Mesendoderm (in vitro differentiated cells): ENCODE measurements at regions not wholly inside any gene's neighbourhood (a gene's known extent, or its start where the extent isn't known, plus 50 kb on each side); places are given as distances from the start of the nearest gene placed in this dataset.

Source experiments
- DNase-seq: peaks from one replicate; pipeline ENCODE4 v3.0.0; 2013
- H2AK5ac ChIP-seq: 2 replicates; pipeline ENCODE4 v1.6.1; 2013; ENCODE audit warnings: low read length, inconsistent platforms
- H2BK120ac ChIP-seq: 2 replicates; pipeline ENCODE4 v1.6.1; 2013; ENCODE audit warnings: low read depth, mild to moderate bottlenecking, low read length, moderate library complexity, mixed read lengths
- H2BK15ac ChIP-seq: replicated peaks from 2 replicates; pipeline ENCODE4 v1.6.1; 2013; ENCODE audit warnings: low read depth, mild to moderate bottlenecking, moderate library complexity
- H2BK5ac ChIP-seq: 2 replicates; pipeline ENCODE4 v1.6.1; 2013; ENCODE audit warnings: low read length, inconsistent platforms
- H3K18ac ChIP-seq: 2 replicates; pipeline ENCODE4 v1.6.1; 2013; ENCODE audit warnings: mild to moderate bottlenecking, low read length, mixed read lengths
- H3K23ac ChIP-seq: one replicate; pipeline ENCODE4 v1.6.1; 2013; ENCODE audit warnings: low read length
- H3K27ac ChIP-seq: 2 replicates; pipeline ENCODE4 v1.5.1; 2013; ENCODE audit warnings: low read depth, mild to moderate bottlenecking, inconsistent platforms, low read length, moderate library complexity
- H3K27me3 ChIP-seq: 2 replicates; pipeline ENCODE4 v1.6.1; 2013; ENCODE audit warnings: low read length, control low read depth, mild to moderate bottlenecking, inconsistent platforms; ENCODE audit not compliant: insufficient read depth, poor library complexity
- H3K36me3 ChIP-seq: 2 replicates; pipeline ENCODE4 v1.6.1; 2013; ENCODE audit warnings: low read length, inconsistent platforms; ENCODE audit not compliant: control insufficient read depth, insufficient read depth
- H3K4ac ChIP-seq: one replicate; pipeline ENCODE4 v1.6.1; 2013; ENCODE audit warnings: low read depth, mild to moderate bottlenecking, low read length, moderate library complexity
- H3K4me1 ChIP-seq: 2 replicates; pipeline ENCODE4 v1.6.1; 2013; ENCODE audit warnings: low read depth, low read length, inconsistent platforms; ENCODE audit not compliant: control insufficient read depth
- H3K4me2 ChIP-seq: 2 replicates; pipeline ENCODE4 v1.6.1; 2013; ENCODE audit warnings: low read length
- H3K4me3 ChIP-seq: 2 replicates; pipeline ENCODE4 v1.5.1; 2013; ENCODE audit warnings: mild to moderate bottlenecking, low read length
- H3K56ac ChIP-seq: one replicate; pipeline ENCODE4 v1.6.1; 2013; ENCODE audit warnings: low read length
- H3K79me1 ChIP-seq: 2 replicates; pipeline ENCODE4 v1.6.1; 2013; ENCODE audit warnings: low read length, inconsistent platforms
- H3K79me2 ChIP-seq: 2 replicates; pipeline ENCODE4 v1.6.1; 2013; ENCODE audit warnings: mild to moderate bottlenecking, low read length; ENCODE audit not compliant: control insufficient read depth, insufficient read depth
- H3K9ac ChIP-seq: 2 replicates; pipeline ENCODE4 v1.6.1; 2013; ENCODE audit warnings: low read length, inconsistent platforms
- H4K5ac ChIP-seq: one replicate; pipeline ENCODE4 v1.6.1; 2013; ENCODE audit warnings: low read length
- H4K8ac ChIP-seq: one replicate; pipeline ENCODE4 v1.6.1; 2013; ENCODE audit warnings: low read depth, mild to moderate bottlenecking, control low read depth, low read length, moderate library complexity
- WGBS: extraction: QIAGEN DNeasy Blood & Tissue Kit; methylation state at CpG from one replicate; pipeline ENCODE4 v1.1.7; 2013; ENCODE audit warnings: low lambda C conversion rate, missing lambda C conversion rate; ENCODE audit not compliant: insufficient coverage; ENCODE audit errors: extremely low coverage; 5-methylcytosine and 5-hydroxymethylcytosine counted together

DNA sequence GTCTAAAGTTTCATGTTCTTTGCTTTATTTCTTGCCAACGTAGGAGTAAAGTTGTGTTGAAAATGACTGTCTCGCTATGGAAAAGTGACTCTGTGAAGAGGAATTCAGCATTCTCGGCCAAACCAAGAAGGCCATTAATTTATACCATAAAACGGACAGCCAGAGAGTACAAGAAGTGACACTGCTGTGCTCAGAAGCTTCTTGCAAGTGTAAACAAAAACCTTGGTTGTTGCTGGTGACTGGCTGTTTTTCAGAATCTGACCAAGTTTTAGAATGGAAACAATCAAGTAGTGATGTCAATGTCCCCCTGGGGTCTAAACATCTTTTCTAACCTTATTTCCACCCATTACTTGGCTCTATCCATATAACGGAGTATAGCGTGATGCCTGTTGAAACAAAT, 201.9 kb downstream of the INHBA start:
- no peak overlapping the region for H2BK15ac ChIP-seq
- H3K79me1 ChIP-seq = no peaks in the 10 kb centered on the region
- H3K18ac ChIP-seq = no peak overlapping the region
- no peak overlapping the region for H3K56ac ChIP-seq
- DNase-seq = no peak
- no peaks in the 10 kb centered on the region for H3K27me3 ChIP-seq
- no peak overlapping the region for H2BK120ac ChIP-seq
- H2BK5ac ChIP-seq = no peak overlapping the region
- H3K23ac ChIP-seq = no peak overlapping the region
- H3K4me3 ChIP-seq = no peak overlapping the region
- no peaks in the 10 kb centered on the region for H3K79me2 ChIP-seq
- H3K4ac ChIP-seq = no peak overlapping the region
- H4K8ac ChIP-seq = no peak overlapping the region
- no peaks in the 10 kb centered on the region for H3K36me3 ChIP-seq
- H2AK5ac ChIP-seq = no peak overlapping the region
- no peaks in the 10 kb centered on the region for H3K4me1 ChIP-seq
- H4K5ac ChIP-seq = no peak overlapping the region
- no CpG with 5 or more reads among the region's 6 CpGs for WGBS
- no peak overlapping the region for H3K27ac ChIP-seq
- H3K9ac ChIP-seq = no peak overlapping the region
- no peak overlapping the region for H3K4me2 ChIP-seq

- Histone ChIP-seq H3K4ac (no peak overlapping the region), H3K4me3 (no peak overlapping the region), H4K5ac (no peak overlapping the region), H4K8ac (no peak overlapping the region), H2BK120ac (no peak overlapping the region), H3K9ac (no peak overlapping the region), H3K4me1 (no peaks in the 10 kb centered on the region), H3K4me2 (no peak overlapping the region), H2BK5ac (no peak overlapping the region), H3K79me1 (no peaks in the 10 kb centered on the region), H2BK15ac (no peak overlapping the region), H3K36me3 (no peaks in the 10 kb centered on the region), H3K27ac (no peak overlapping the region), H3K18ac (no peak overlapping the region), H3K79me2 (no peaks in the 10 kb centered on the region), H3K27me3 (no peaks in the 10 kb centered on the region), H3K23ac (no peak overlapping the region), H3K56ac (no peak overlapping the region), H2AK5ac (no peak overlapping the region)
- DNase-seq = no peak
- WGBS = no CpG with 5 or more reads among the region's 4 CpGs
Observed at GRCh38 chr7:41492603-41493002, 210.3 kb downstream of the INHBA start.

- WGBS = no CpG with 5 or more reads among the region's 3 CpGs
- Histone ChIP-seq H4K5ac (no peak overlapping the region), H2BK15ac (no peak overlapping the region), H3K36me3 (no peaks in the 10 kb centered on the region), H3K27me3 (no peaks in the 10 kb centered on the region), H3K79me2 (no peaks in the 10 kb centered on the region), H2AK5ac (no peak overlapping the region), H3K4me3 (no peak overlapping the region), H3K4me2 (no peak overlapping the region), H3K27ac (no peak overlapping the region), H2BK120ac (no peak overlapping the region), H2BK5ac (no peak overlapping the region), H3K79me1 (no peaks in the 10 kb centered on the region), H3K9ac (no peak overlapping the region), H3K4me1 (no peaks in the 10 kb centered on the region), H3K56ac (no peak overlapping the region), H4K8ac (no peak overlapping the region), H3K18ac (no peak overlapping the region), H3K23ac (no peak overlapping the region), H3K4ac (no peak overlapping the region)
- DNase-seq = no peak
Observed at GRCh38 chr7:41491883-41492471, 210.9 kb downstream of the INHBA start.

GRCh38 chr7:41491308-41491707, 211.6 kb downstream of the INHBA start:
- H3K27ac ChIP-seq = no peak overlapping the region
- H2BK5ac ChIP-seq = no peak overlapping the region
- H4K5ac ChIP-seq = no peak overlapping the region
- no peak overlapping the region for H2BK15ac ChIP-seq
- no peak overlapping the region for H2BK120ac ChIP-seq
- WGBS = no CpG with 5 or more reads among the region's 5 CpGs
- H3K18ac ChIP-seq = no peak overlapping the region
- H3K4me3 ChIP-seq = no peak overlapping the region
- H3K4me2 ChIP-seq = no peak overlapping the region
- DNase-seq = no peak
- H3K79me2 ChIP-seq = no peaks in the 10 kb centered on the region
- H4K8ac ChIP-seq = no peak overlapping the region
- H3K56ac ChIP-seq = no peak overlapping the region
- H3K36me3 ChIP-seq = no peaks in the 10 kb centered on the region
- no peaks in the 10 kb centered on the region for H3K79me1 ChIP-seq
- no peak overlapping the region for H3K23ac ChIP-seq
- H3K4ac ChIP-seq = no peak overlapping the region
- no peak overlapping the region for H3K9ac ChIP-seq
- no peaks in the 10 kb centered on the region for H3K4me1 ChIP-seq
- H2AK5ac ChIP-seq = no peak overlapping the region
- H3K27me3 ChIP-seq = no peaks in the 10 kb centered on the region

GRCh38 chr7:41489885-41490284, 213.0 kb downstream of the INHBA start:
- DNase-seq = no peak
- Histone ChIP-seq H3K27ac (no peak overlapping the region), H3K18ac (no peak overlapping the region), H3K23ac (no peak overlapping the region), H3K56ac (no peak overlapping the region), H4K5ac (no peak overlapping the region), H2BK5ac (no peak overlapping the region), H3K79me1 (no peaks in the 10 kb centered on the region), H3K9ac (no peak overlapping the region), H2AK5ac (no peak overlapping the region), H3K4ac (no peak overlapping the region), H2BK15ac (no peak overlapping the region), H2BK120ac (no peak overlapping the region), H3K27me3 (no peaks in the 10 kb centered on the region), H3K4me1 (no peaks in the 10 kb centered on the region), H3K4me2 (no peak overlapping the region), H3K4me3 (no peak overlapping the region), H3K36me3 (no peaks in the 10 kb centered on the region), H4K8ac (no peak overlapping the region), H3K79me2 (no peaks in the 10 kb centered on the region)
- WGBS = no CpG with 5 or more reads among the region's 2 CpGs

- Histone ChIP-seq H3K18ac (no peak overlapping the region), H4K5ac (no peak overlapping the region), H2AK5ac (no peak overlapping the region), H3K4ac (no peak overlapping the region), H2BK120ac (no peak overlapping the region), H3K79me2 (no peaks in the 10 kb centered on the region), H3K9ac (no peak overlapping the region), H3K79me1 (no peaks in the 10 kb centered on the region), H3K4me3 (no peak overlapping the region), H4K8ac (no peak overlapping the region), H2BK15ac (no peak overlapping the region), H3K27ac (no peak overlapping the region), H3K4me2 (no peak overlapping the region), H3K23ac (no peak overlapping the region), H3K36me3 (no peaks in the 10 kb centered on the region), H3K56ac (no peak overlapping the region), H3K27me3 (no peaks in the 10 kb centered on the region), H2BK5ac (no peak overlapping the region), H3K4me1 (no peaks in the 10 kb centered on the region)
- no peak for DNase-seq
- WGBS = no CpG with 5 or more reads among the region's 7 CpGs
Observed at GRCh38 chr7:41487229-41487940, 215.5 kb downstream of the INHBA start.
